ENCODE measurements at regions not wholly inside any gene's neighbourhood (a gene's known extent, or its start where the extent isn't known, plus 50 kb on each side); places are given as distances from the start of the nearest gene placed in this dataset.

DNA sequence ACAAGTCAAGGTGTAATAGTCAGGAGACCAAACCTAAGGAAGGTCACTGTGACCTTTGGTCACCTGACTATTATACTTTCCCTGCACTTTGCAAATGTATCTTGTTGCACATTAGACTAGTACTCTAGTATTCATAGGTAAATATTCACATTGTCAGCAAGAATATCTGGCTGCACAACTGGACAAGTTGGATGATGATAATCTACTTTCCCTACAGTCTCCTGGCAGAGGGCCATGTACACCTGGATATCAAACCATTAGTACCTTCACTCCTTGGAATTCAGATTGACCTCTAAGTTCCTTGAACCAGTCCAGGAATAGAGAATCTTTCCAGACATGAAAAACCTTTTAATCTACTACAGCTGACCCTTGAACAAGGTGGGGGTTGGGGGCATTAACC, 344.8 kb downstream of the DEPDC1B start:
- Histone ChIP-seq H3K4me1 (ENCODE audit: control insufficient read depth, insufficient read depth, low read length) (peaks cover 5% of the 10 kb centered on the region), H3K9me3 (ENCODE audit: control insufficient read depth, low read length) (no peaks in the 10 kb centered on the region), H3K9ac (ENCODE audit: extremely low read depth, low read length, poor library complexity, severe bottlenecking) (no peak overlapping the region), H3K27ac (ENCODE audit: low read depth, low read length) (no peak overlapping the region), H3K4me3 (ENCODE audit: low read length) (no peak overlapping the region), H3K36me3 (ENCODE audit: control insufficient read depth, insufficient read depth, low read length) (no peaks in the 10 kb centered on the region), H3K27me3 (ENCODE audit: control insufficient read depth, insufficient read depth, low read length, poor library complexity, severe bottlenecking) (no peaks in the 10 kb centered on the region)
- no peaks in the 10 kb centered on the region for H3K36me3 Mint-ChIP-seq (ENCODE audit: low read depth)
- TF ChIP-seq, protein P1, sequence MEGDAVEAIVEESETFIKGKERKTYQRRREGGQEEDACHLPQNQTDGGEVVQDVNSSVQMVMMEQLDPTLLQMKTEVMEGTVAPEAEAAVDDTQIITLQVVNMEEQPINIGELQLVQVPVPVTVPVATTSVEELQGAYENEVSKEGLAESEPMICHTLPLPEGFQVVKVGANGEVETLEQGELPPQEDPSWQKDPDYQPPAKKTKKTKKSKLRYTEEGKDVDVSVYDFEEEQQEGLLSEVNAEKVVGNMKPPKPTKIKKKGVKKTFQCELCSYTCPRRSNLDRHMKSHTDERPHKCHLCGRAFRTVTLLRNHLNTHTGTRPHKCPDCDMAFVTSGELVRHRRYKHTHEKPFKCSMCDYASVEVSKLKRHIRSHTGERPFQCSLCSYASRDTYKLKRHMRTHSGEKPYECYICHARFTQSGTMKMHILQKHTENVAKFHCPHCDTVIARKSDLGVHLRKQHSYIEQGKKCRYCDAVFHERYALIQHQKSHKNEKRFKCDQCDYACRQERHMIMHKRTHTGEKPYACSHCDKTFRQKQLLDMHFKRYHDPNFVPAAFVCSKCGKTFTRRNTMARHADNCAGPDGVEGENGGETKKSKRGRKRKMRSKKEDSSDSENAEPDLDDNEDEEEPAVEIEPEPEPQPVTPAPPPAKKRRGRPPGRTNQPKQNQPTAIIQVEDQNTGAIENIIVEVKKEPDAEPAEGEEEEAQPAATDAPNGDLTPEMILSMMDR (conservative IDR thresholded peaks at IDR 0.05): no peak
- no peaks in the 10 kb centered on the region for H3K27me3 Mint-ChIP-seq (ENCODE audit: insufficient read depth)
- no peaks in the 10 kb centered on the region for H3K9me3 Mint-ChIP-seq
- DNase-seq: no peak
- no peak overlapping the region for H3K4me3 Mint-ChIP-seq
- H3K4me1 Mint-ChIP-seq: peaks cover 8% of the 10 kb centered on the region
- H3K27ac Mint-ChIP-seq: no peak overlapping the region

DNA sequence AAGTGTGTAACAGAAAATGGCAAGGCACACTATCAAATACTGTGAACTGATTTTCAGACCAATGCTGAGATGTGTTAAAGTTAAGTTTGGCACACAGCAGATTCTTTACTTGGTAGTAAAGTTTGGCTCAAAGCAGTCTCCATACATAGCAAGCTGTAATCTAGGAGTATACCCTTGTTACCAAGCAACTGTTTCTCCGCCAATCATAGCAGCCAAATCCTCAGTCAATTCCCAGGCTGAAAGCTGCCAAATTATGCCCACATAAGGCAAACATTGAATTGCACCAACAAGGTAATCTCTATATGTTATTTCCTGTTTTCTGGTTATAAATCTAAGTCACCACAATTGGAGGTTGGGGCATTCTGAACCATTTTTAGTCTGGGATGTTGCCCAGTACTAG, 345.7 kb downstream of the DEPDC1B start:
- Mint-ChIP-seq H3K4me3 (no peak overlapping the region), H3K27me3 (ENCODE audit: insufficient read depth) (no peaks in the 10 kb centered on the region), H3K9me3 (no peaks in the 10 kb centered on the region), H3K36me3 (ENCODE audit: low read depth) (no peaks in the 10 kb centered on the region), H3K4me1 (peaks cover 11% of the 10 kb centered on the region), H3K27ac (no peak overlapping the region)
- Histone ChIP-seq H3K27me3 (ENCODE audit: control insufficient read depth, insufficient read depth, low read length, poor library complexity, severe bottlenecking) (no peaks in the 10 kb centered on the region), H3K27ac (ENCODE audit: low read depth, low read length) (no peak overlapping the region), H3K9me3 (ENCODE audit: control insufficient read depth, low read length) (no peaks in the 10 kb centered on the region), H3K9ac (ENCODE audit: extremely low read depth, low read length, poor library complexity, severe bottlenecking) (no peak overlapping the region), H3K4me1 (ENCODE audit: control insufficient read depth, insufficient read depth, low read length) (peaks cover 9% of the 10 kb centered on the region), H3K36me3 (ENCODE audit: control insufficient read depth, insufficient read depth, low read length) (no peaks in the 10 kb centered on the region), H3K4me3 (ENCODE audit: low read length) (no peak overlapping the region)
- TF ChIP-seq, protein P1 (conservative IDR thresholded peaks at IDR 0.05): no peak
- no peak for DNase-seq
- WGBS, 2 experiments (ENCODE audit: insufficient coverage in 1 of 2, insufficient read length in 1 of 2): 56 to 67% methylated on average over 1 of the region's 1 CpG

- no peak for DNase-seq
- Histone ChIP-seq H3K4me1 (ENCODE audit: control insufficient read depth, insufficient read depth, low read length) (peaks cover 9% of the 10 kb centered on the region), H3K36me3 (ENCODE audit: control insufficient read depth, insufficient read depth, low read length) (no peaks in the 10 kb centered on the region), H3K9me3 (ENCODE audit: control insufficient read depth, low read length) (no peaks in the 10 kb centered on the region), H3K4me3 (ENCODE audit: low read length) (no peak overlapping the region), H3K9ac (ENCODE audit: extremely low read depth, low read length, poor library complexity, severe bottlenecking) (no peak overlapping the region), H3K27me3 (ENCODE audit: control insufficient read depth, insufficient read depth, low read length, poor library complexity, severe bottlenecking) (no peaks in the 10 kb centered on the region), H3K27ac (ENCODE audit: low read depth, low read length) (no peak overlapping the region)
- Mint-ChIP-seq H3K27me3 (ENCODE audit: insufficient read depth) (no peaks in the 10 kb centered on the region), H3K4me1 (peaks cover 11% of the 10 kb centered on the region), H3K27ac (no peak overlapping the region), H3K4me3 (no peak overlapping the region), H3K9me3 (no peaks in the 10 kb centered on the region), H3K36me3 (ENCODE audit: low read depth) (no peaks in the 10 kb centered on the region)
- WGBS, 2 experiments (ENCODE audit: insufficient coverage in 1 of 2, insufficient read length in 1 of 2): 91% methylated on average over 1 of the region's 1 CpG; no CpG with 5 or more reads in 1 of the 2 experiments
- TF ChIP-seq, protein P1 (conservative IDR thresholded peaks at IDR 0.05): no peak
Observed at GRCh38 chr5:60352992-60353599, 346.9 kb downstream of the DEPDC1B start.
